Activated naive CD8-positive, alpha-beta T cell (primary cell): ENCODE measurements at regions not wholly inside any gene's neighbourhood (a gene's known extent, or its start where the extent isn't known, plus 50 kb on each side); places are given as distances from the start of the nearest gene placed in this dataset.
A peak's percentile ranks its signal among the peaks of the same experiment; 100 is the strongest.

Experiments used
- H3K27ac Mint-ChIP-seq: one replicate; pipeline ENCODE4 v1.8.0; 2021; ENCODE audit warnings: mixed read lengths
- H3K27me3 Mint-ChIP-seq: one replicate; pipeline ENCODE4 v1.8.0; 2021; ENCODE audit warnings: mixed read lengths
- H3K36me3 Mint-ChIP-seq: one replicate; pipeline ENCODE4 v1.8.0; 2021; ENCODE audit warnings: mixed read lengths
- H3K4me1 Mint-ChIP-seq: one replicate; pipeline ENCODE4 v1.8.0; 2021; ENCODE audit warnings: low read depth, mixed read lengths
- H3K4me3 Mint-ChIP-seq: one replicate; pipeline ENCODE4 v1.8.0; 2021; ENCODE audit warnings: mild to moderate bottlenecking, mixed read lengths
- H3K9me3 Mint-ChIP-seq: one replicate; pipeline ENCODE4 v1.8.0; 2021; ENCODE audit warnings: low read depth, mixed read lengths

- no peak overlapping the region for H3K27ac Mint-ChIP-seq
- no peaks in the 10 kb centered on the region for H3K36me3 Mint-ChIP-seq
- H3K27me3 Mint-ChIP-seq, result no peaks in the 10 kb centered on the region
- H3K9me3 Mint-ChIP-seq, result no peaks in the 10 kb centered on the region
- H3K4me1 Mint-ChIP-seq, result peaks cover 25% of the 10 kb centered on the region
- no peak overlapping the region for H3K4me3 Mint-ChIP-seq
Measured at GRCh38 chr5:56494300-56494731, 261.2 kb upstream of the ANKRD55 start.

- Mint-ChIP-seq H3K4me3 (no peak overlapping the region), H3K9me3 (no peaks in the 10 kb centered on the region), H3K4me1 (peaks cover 25% of the 10 kb centered on the region), H3K27me3 (no peaks in the 10 kb centered on the region), H3K36me3 (no peaks in the 10 kb centered on the region), H3K27ac (no peak overlapping the region)
Measured at GRCh38 chr5:56493766-56494165, 260.6 kb upstream of the ANKRD55 start.

GRCh38 chr5:56493308-56493707, 260.2 kb upstream of the ANKRD55 start:
- H3K27me3 Mint-ChIP-seq, result no peaks in the 10 kb centered on the region
- no peak overlapping the region for H3K27ac Mint-ChIP-seq
- H3K4me3 Mint-ChIP-seq, result no peak overlapping the region
- H3K4me1 Mint-ChIP-seq, result peaks cover 25% of the 10 kb centered on the region
- no peaks in the 10 kb centered on the region for H3K9me3 Mint-ChIP-seq
- peaks cover 4% of the 10 kb centered on the region for H3K36me3 Mint-ChIP-seq

GRCh38 chr5:56492812-56493211, 259.7 kb upstream of the ANKRD55 start:
- Mint-ChIP-seq H3K36me3 (peaks cover 6% of the 10 kb centered on the region), H3K9me3 (no peaks in the 10 kb centered on the region), H3K27ac (no peak overlapping the region), H3K27me3 (no peaks in the 10 kb centered on the region), H3K4me3 (no peak overlapping the region), H3K4me1 (peaks cover 25% of the 10 kb centered on the region)

- Mint-ChIP-seq H3K27me3 (no peaks in the 10 kb centered on the region), H3K4me1 (peaks cover 15% of the 10 kb centered on the region), H3K4me3 (no peak overlapping the region), H3K36me3 (peaks cover 8% of the 10 kb centered on the region), H3K27ac (peak overlapping the region; percentile 66), H3K9me3 (peaks cover 4% of the 10 kb centered on the region)
Measured at GRCh38 chr5:56490971-56491468, 257.9 kb upstream of the ANKRD55 start.

GRCh38 chr5:56489272-56489671, 256.1 kb upstream of the ANKRD55 start:
- H3K27ac Mint-ChIP-seq, result no peak overlapping the region
- H3K4me1 Mint-ChIP-seq, result peaks cover 12% of the 10 kb centered on the region
- peaks cover 4% of the 10 kb centered on the region for H3K9me3 Mint-ChIP-seq
- no peaks in the 10 kb centered on the region for H3K27me3 Mint-ChIP-seq
- H3K36me3 Mint-ChIP-seq, result peaks cover 8% of the 10 kb centered on the region
- H3K4me3 Mint-ChIP-seq, result no peak overlapping the region

GRCh38 chr5:56487528-56488115, 254.5 kb upstream of the ANKRD55 start:
- Mint-ChIP-seq H3K9me3 (peaks cover 4% of the 10 kb centered on the region), H3K27ac (no peak overlapping the region), H3K4me1 (peaks cover 12% of the 10 kb centered on the region), H3K36me3 (peaks cover 10% of the 10 kb centered on the region), H3K4me3 (no peak overlapping the region), H3K27me3 (no peaks in the 10 kb centered on the region)

GRCh38 chr5:56482363-56482762, 249.2 kb upstream of the ANKRD55 start:
- H3K27me3 Mint-ChIP-seq, result no peaks in the 10 kb centered on the region
- H3K4me3 Mint-ChIP-seq, result peak overlapping the region; percentile 85
- peaks cover 4% of the 10 kb centered on the region for H3K9me3 Mint-ChIP-seq
- peaks cover 31% of the 10 kb centered on the region for H3K4me1 Mint-ChIP-seq
- peaks cover 4% of the 10 kb centered on the region for H3K36me3 Mint-ChIP-seq
- peak overlapping the region; percentile 75 for H3K27ac Mint-ChIP-seq

GRCh38 chr5:56481428-56482357, 248.6 kb upstream of the ANKRD55 start:
- H3K4me3 Mint-ChIP-seq, result peak overlapping the region; percentile 85
- no peaks in the 10 kb centered on the region for H3K27me3 Mint-ChIP-seq
- H3K27ac Mint-ChIP-seq, result peak overlapping the region; percentile 75
- H3K9me3 Mint-ChIP-seq, result peaks cover 2% of the 10 kb centered on the region
- peaks cover 3% of the 10 kb centered on the region for H3K36me3 Mint-ChIP-seq
- H3K4me1 Mint-ChIP-seq, result peaks cover 32% of the 10 kb centered on the region

GRCh38 chr5:56480705-56481427, 247.7 kb upstream of the ANKRD55 start:
- peaks cover 32% of the 10 kb centered on the region for H3K4me1 Mint-ChIP-seq
- H3K27me3 Mint-ChIP-seq, result no peaks in the 10 kb centered on the region
- no peaks in the 10 kb centered on the region for H3K9me3 Mint-ChIP-seq

GRCh38 chr5:56480078-56480704, 247.1 kb upstream of the ANKRD55 start:
- Mint-ChIP-seq H3K27ac (peak overlapping the region; percentile 81), H3K4me1 (peaks cover 32% of the 10 kb centered on the region)

More at GRCh38 chr5:56480705-56481427, 247.7 kb upstream of the ANKRD55 start:
- Mint-ChIP-seq H3K4me3 (peak overlapping the region; percentile 85), H3K27ac (peak overlapping the region; percentile 81), H3K36me3 (peaks cover 2% of the 10 kb centered on the region)

GRCh38 chr5:56479696-56480077, 246.6 kb upstream of the ANKRD55 start:
- no peaks in the 10 kb centered on the region for H3K27me3 Mint-ChIP-seq
- peaks cover 32% of the 10 kb centered on the region for H3K4me1 Mint-ChIP-seq

More at GRCh38 chr5:56480078-56480704, 247.1 kb upstream of the ANKRD55 start:
- peaks cover 2% of the 10 kb centered on the region for H3K36me3 Mint-ChIP-seq
- no peaks in the 10 kb centered on the region for H3K27me3 Mint-ChIP-seq
- H3K9me3 Mint-ChIP-seq, result no peaks in the 10 kb centered on the region
- peak overlapping the region; percentile 78 for H3K4me3 Mint-ChIP-seq

GRCh38 chr5:56479126-56479525, 246.0 kb upstream of the ANKRD55 start:
- Mint-ChIP-seq H3K36me3 (peaks cover under 1% of the 10 kb centered on the region), H3K4me3 (peak overlapping the region; percentile 78), H3K27ac (peak overlapping the region; percentile 81), H3K27me3 (no peaks in the 10 kb centered on the region), H3K9me3 (no peaks in the 10 kb centered on the region), H3K4me1 (peaks cover 32% of the 10 kb centered on the region)

More at GRCh38 chr5:56479696-56480077, 246.6 kb upstream of the ANKRD55 start:
- Mint-ChIP-seq H3K36me3 (peaks cover 2% of the 10 kb centered on the region), H3K4me3 (peak overlapping the region; percentile 78), H3K27ac (peak overlapping the region; percentile 81), H3K9me3 (no peaks in the 10 kb centered on the region)

- no peak overlapping the region for H3K27ac Mint-ChIP-seq
- peaks cover 3% of the 10 kb centered on the region for H3K9me3 Mint-ChIP-seq
- H3K36me3 Mint-ChIP-seq, result peaks cover under 1% of the 10 kb centered on the region
- H3K27me3 Mint-ChIP-seq, result no peaks in the 10 kb centered on the region
- no peak overlapping the region for H3K4me3 Mint-ChIP-seq
- H3K4me1 Mint-ChIP-seq, result peaks cover 32% of the 10 kb centered on the region
Measured at GRCh38 chr5:56478062-56478461, 244.9 kb upstream of the ANKRD55 start.
